Fibroblast of pulmonary artery (primary cell): ENCODE measurements at regions not wholly inside any gene's neighbourhood (a gene's known extent, or its start where the extent isn't known, plus 50 kb on each side); places are given as distances from the start of the nearest gene placed in this dataset.

Source experiments
- DNase-seq: peaks from one replicate; pipeline ENCODE4 v3.0.0-alpha.2; 2010; ENCODE audit warnings: low read depth
- H3K4me3 ChIP-seq: replicated peaks from 2 replicates; pipeline ENCODE4 v1.5.1; 2011; ENCODE audit warnings: low read depth, mild to moderate bottlenecking, control low read depth, low read length, moderate library complexity
- TF ChIP-seq, protein P1 (sequence below): IDR thresholded peaks from 2 replicates; pipeline ENCODE4 v1.5.1; 2011; ENCODE audit warnings: mild to moderate bottlenecking, control low read depth, low read length, inconsistent platforms; ENCODE audit errors: missing control alignments

DNA sequence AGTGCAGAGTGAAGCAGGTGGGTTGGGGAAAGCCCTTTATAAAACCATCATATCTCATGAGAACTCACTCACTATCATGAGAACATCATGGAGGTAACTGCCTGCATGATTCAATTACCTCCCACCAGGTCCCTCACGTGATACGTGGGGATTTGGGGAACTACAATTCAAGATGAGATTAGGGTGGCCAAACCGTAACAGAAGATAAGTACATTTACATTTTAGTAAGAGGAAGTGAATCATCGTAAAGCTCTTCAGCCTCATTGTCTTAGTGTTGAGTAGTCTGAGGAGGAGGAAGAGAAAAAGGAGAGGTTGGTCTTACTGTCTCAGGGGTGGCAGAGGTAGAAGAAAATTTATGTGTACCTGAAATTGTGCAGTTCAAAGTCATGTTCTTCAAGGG lies 1053.4 kb upstream of the ADGRL4 start:
- DNase-seq: peak; percentile 50
- TF ChIP-seq, protein P1, sequence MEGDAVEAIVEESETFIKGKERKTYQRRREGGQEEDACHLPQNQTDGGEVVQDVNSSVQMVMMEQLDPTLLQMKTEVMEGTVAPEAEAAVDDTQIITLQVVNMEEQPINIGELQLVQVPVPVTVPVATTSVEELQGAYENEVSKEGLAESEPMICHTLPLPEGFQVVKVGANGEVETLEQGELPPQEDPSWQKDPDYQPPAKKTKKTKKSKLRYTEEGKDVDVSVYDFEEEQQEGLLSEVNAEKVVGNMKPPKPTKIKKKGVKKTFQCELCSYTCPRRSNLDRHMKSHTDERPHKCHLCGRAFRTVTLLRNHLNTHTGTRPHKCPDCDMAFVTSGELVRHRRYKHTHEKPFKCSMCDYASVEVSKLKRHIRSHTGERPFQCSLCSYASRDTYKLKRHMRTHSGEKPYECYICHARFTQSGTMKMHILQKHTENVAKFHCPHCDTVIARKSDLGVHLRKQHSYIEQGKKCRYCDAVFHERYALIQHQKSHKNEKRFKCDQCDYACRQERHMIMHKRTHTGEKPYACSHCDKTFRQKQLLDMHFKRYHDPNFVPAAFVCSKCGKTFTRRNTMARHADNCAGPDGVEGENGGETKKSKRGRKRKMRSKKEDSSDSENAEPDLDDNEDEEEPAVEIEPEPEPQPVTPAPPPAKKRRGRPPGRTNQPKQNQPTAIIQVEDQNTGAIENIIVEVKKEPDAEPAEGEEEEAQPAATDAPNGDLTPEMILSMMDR: no peak
- H3K4me3 ChIP-seq: no peak overlapping the region

DNA sequence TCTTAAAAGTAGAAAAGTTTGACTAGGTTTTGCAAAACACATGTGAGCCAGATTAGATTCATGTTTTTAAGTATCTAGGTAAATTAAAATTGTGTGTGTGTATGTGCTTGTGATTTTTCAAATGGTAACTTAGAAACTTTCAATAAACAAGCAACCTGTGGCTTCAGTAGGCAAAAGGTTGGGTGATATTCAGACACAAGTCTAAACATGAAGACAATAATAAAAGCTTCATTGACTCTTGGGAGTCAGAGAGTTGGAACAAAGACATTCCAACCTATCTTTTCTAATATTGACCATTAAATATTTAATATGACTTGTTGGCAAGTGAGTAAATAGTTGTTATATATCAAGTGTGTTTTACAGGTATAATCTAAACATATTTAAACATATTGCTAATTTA lies 1049.6 kb upstream of the ADGRL4 start:
- TF ChIP-seq, protein P1: no peak
- no peak overlapping the region for H3K4me3 ChIP-seq
- no peak for DNase-seq

DNA sequence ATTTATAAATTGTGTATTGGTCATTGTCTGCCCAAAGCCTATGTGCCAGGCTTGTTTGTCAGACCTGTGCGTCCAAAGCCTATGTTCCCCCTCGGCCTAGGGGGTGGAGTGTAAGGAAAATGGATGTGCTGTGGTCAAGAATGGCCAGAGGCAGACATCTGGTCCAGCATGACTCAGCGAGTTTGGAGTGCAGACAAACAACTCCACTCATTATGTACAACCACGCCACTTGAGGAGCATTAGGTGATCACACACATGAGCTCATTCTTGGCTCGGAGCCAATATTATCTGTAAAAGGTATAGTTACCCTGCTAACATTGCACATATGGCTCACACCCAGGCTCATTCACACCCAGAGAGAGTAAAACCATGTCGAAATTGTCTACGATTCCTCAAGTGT lies 1047.6 kb upstream of the ADGRL4 start:
- TF ChIP-seq, protein P1: no peak
- no peak overlapping the region for H3K4me3 ChIP-seq
- peak; percentile 65 for DNase-seq

DNA sequence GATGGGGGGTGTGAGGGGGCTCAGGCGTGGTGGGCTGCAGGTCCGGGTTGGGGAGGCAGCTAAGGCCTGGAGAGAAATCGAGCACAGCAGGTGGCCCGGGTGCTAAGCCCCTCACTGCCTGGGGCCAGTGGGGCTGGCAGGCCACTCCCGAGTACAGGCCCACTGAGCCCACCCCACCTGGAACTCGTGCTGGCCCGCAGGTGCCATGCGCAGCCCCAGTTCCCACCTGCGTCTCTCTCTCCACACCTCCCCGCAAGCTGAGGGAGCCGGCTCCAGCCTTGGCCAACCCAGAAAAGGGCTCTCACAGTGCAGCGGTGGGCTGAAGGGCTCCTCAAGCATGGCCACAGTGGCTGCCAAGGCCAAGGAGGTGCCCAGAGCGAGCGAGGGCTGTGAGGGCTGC lies 1047.1 kb upstream of the ADGRL4 start:
- TF ChIP-seq, protein P1: no peak
- no peak overlapping the region for H3K4me3 ChIP-seq
- DNase-seq: no peak

DNA sequence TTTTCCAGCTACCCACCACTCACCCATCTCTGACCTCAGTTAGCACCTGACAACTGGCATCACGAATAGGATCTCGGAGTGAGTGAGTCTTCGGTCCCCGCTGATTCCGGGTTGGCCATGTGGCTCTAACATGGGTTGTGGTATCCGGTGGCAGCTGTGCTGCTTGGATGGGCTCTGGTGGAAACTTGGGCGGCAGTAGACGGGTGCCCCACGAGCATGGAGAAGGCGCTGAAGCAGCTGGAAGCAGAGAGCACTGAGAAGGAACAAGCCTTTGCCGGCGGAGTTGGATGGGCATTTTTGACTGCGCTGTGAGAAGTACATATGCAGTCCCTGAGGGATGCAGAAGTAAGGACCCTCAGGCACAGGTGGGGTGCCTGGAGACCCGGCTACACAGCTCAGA lies 1044.0 kb upstream of the ADGRL4 start:
- TF ChIP-seq, protein P1: no peak
- no peak overlapping the region for H3K4me3 ChIP-seq
- DNase-seq: no peak

DNA sequence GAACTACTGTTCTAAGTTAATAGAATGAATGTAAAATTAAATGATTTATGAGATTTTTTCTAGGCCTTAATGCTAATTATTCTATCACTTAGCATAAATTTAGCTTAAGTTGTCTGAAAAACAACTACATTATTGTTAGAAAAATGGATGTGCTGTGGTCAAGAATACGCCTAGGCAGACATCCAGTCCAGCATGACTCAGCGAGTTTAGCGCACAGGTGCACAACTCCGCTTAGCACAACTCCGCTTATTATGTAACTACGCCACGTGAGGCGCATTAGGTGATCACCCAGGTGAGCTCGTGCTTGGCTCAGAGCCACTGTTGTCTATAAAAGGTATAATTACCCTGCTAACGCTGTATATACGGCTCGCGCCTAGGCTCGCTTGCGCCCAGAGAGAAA lies 1043.6 kb upstream of the ADGRL4 start:
- TF ChIP-seq, protein P1: no peak
- H3K4me3 ChIP-seq: no peak overlapping the region
- DNase-seq: no peak

DNA sequence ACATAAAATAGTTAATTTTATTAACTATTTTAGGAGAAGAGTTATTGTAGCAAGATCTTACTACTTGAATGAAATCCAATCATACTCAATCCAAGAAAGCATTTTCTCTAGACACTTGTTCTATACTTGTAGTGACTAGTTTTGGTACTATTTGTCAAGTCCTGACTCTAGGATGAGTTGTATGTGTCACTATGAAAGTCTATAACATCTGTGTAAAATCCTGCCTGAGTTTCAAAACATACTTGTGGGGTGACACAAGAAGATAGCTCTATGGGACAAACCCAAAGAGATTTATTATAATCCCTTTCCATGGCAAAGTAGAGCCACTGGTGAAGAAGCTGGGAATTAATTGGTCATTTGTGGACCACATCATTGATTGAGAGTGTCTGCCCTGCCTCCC lies 1042.2 kb upstream of the ADGRL4 start:
- no peak for DNase-seq
- H3K4me3 ChIP-seq: no peak overlapping the region
- TF ChIP-seq, protein P1: no peak
